GM21381 (cell line): ENCODE measurements at regions not wholly inside any gene's neighbourhood (a gene's known extent, or its start where the extent isn't known, plus 50 kb on each side); places are given as distances from the start of the nearest gene placed in this dataset.

ENCODE experiments used
- ATAC-seq: cut with Tn5 transposase; IDR thresholded peaks from one replicate; pipeline ENCODE4 v1.9.1; 2021; ENCODE audit warnings: mild to moderate bottlenecking, moderate library complexity; ENCODE audit not compliant: unreplicated experiment

DNA sequence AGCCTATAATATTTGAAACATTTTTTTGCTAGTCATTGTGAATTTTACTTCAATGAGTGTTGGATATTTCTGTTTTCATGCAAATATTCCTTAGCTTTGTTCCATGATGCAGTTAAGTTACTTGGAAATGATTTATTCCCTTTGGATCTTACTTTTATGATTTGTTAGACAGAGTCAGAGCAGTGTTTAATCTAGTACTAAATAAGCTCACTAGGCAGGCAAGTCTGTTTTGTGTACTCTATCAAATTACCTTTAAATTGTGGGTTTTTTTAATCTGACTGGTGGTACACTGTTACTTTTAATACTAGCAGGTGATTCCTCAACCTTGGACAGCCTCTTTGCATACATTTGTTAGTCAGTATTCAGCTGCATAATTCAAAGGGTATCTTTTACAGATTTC, 173.3 kb upstream of the MBNL1 start:
- no peak for ATAC-seq

DNA sequence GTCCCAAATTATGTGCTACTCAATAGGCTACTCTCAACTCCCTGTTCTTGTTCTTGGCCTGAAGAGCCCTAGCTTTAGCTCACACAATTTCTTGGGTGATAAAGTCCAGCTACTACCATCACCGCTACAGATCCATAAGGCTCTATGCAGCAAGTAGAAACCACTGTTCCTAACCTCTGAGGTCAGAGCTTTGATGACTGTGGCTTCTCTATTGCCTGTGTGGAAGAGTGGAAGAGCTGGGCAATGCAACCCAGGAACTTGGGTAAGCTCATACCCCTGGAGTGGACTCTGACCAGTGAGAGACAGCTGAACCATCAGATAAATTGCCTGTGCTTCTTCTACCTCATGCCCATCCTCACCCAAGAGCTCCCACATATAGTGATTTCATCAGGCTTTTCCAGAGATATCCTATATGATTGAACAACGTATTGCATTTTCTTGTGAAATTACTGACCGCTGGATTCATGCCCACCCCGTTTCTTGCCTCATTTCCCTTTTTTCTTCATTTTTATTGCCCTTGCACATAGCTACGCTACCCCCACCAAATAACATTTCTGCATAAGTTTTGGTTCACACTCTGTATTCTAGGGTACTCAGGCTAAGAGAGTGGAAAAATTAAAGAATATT, 172.3 kb upstream of the MBNL1 start:
- ATAC-seq = no peak

GRCh38 chr3:152097120-152097519, 171.6 kb upstream of the MBNL1 start:
- ATAC-seq = no peak

- no peak for ATAC-seq
Observed at GRCh38 chr3:152097770-152098169, 171.0 kb upstream of the MBNL1 start.

GRCh38 chr3:152100491-152101132, 168.1 kb upstream of the MBNL1 start:
- peak; percentile 99 for ATAC-seq

GRCh38 chr3:152102410-152102809, 166.3 kb upstream of the MBNL1 start:
- ATAC-seq = no peak

- no peak for ATAC-seq
Observed at GRCh38 chr3:152103257-152103656, 165.5 kb upstream of the MBNL1 start.

- ATAC-seq = no peak
Observed at GRCh38 chr3:152104847-152105415, 163.8 kb upstream of the MBNL1 start.

DNA sequence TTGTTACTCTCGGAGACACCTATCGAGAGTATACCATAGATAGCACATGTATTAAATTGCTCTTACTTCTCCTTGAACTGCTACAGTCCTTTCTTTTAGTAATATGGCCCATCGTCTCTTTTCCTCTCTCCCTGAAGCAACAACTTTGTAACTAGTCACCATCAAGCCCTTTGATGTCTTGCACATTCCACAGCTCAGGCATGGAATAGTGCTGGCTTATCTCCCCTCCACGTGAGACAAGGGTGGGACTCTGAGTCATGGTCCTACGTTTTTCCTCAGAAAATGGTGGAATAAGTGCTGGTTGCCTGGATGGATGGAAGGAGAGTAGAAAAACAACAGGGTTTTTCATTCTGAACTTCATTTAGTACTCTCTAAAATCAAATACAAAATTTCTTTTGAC, 163.3 kb upstream of the MBNL1 start:
- ATAC-seq = no peak

- ATAC-seq = no peak
Observed at GRCh38 chr3:152109038-152109437, 159.7 kb upstream of the MBNL1 start.

DNA sequence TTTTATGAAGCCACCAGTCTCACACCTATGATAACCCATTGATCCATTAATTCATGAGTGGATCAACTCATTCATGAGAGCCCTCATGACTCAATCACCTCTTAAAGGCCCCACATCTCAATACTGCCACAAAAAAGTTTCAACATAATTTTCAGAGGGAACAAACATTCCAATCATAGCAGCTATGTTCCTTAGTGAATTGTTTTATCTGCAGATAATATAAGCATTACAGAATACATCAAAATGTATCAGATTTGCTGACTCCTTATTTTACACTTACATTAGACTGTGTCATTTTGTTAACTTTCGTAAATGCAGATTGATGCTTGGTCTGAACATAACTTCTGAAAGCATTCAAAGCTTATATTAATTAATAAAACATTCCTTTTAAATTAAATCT, 155.3 kb upstream of the MBNL1 start:
- ATAC-seq = no peak

GRCh38 chr3:152113992-152114651, 154.6 kb upstream of the MBNL1 start:
- no peak for ATAC-seq

DNA sequence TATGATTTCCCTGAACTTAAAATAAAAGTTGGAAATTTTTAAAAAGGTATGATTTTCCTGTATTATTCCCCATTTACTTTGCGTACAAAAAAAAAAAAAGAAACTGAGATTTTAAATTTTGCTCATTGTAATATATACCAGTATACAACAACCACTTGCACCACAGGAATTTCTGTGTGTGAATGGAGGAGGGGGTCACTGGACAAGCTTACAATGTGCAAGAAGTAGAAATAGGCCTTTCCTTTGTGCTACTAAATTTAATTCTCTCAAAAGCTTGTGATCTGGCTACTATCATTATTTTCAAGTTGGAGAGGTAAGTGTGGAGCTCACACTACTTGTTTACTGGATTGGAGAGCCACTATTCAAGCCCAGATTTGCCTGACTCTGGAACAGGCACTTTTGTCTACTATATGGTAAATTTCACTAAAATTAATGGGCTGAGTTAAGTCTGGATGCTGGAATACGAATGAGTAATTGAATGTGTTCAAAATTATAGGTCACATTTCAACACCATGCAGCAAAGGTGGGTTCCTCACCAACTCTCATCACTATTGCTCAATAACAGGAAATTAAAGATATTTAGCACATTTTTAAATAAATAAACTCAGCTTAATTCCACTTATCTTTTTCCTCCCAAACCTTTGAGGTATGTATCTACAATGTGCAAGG, 148.0 kb upstream of the MBNL1 start:
- no peak for ATAC-seq

DNA sequence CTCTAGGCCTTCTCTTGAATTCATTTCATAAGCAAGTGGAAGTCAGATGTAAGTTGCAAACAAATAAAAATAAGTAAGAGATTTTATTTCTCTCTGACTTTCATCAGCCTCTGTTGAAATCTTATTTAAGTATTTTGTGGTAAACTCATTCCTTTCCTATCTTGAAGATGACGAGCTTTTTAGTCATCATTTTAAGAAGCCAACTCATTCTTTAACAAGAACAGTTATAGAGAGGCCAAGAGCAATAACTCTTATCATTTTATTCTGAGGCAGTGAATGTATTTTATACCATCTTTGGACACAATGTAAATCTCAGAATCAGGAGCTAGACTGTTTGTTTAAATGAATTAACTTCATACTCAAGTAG, 147.5 kb upstream of the MBNL1 start:
- no peak for ATAC-seq

DNA sequence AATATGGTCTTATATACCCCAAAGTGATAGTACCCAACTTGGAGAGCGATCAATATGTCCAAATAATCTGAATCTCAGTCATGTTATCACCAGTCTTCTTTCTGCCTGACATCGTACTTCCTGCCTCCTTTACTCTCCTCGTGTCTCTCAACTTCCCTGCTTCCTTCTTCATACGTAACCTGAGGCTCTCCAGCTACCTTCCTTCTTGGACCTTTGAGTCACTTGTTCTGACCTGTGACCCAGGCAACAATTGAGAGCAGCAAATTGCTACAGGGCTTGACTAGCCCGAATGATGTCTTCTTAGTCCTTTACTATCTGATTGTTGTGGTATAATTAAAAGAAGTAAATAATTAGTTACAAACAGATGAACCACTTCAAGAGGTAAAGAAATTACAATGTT, 145.9 kb upstream of the MBNL1 start:
- no peak for ATAC-seq

- ATAC-seq = no peak
Observed at GRCh38 chr3:152123457-152123856, 145.3 kb upstream of the MBNL1 start.

GRCh38 chr3:152126260-152126659, 142.5 kb upstream of the MBNL1 start:
- ATAC-seq = no peak

GRCh38 chr3:152127058-152127457, 141.7 kb upstream of the MBNL1 start:
- ATAC-seq = peak; percentile 99

- ATAC-seq = no peak
Observed at GRCh38 chr3:152128356-152128755, 140.4 kb upstream of the MBNL1 start.

DNA sequence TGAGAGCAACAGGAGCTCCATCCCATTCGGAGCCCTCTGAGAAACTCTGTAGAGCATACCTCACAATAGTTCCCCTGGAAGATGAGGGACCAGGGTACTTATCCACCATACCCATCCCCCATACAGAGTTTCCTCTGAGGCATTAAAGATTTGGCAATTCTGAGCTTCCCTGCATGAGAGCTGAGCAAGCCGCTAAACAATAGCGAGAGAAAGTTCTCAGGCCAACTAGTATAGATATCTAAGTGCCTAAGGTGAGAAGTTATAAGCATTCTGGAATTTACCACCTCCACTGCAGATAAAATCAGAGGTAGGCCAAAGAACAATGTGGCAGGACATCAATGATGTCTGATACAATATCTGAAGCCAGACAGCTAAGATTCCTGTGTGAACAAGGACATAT, 129.1 kb upstream of the MBNL1 start:
- no peak for ATAC-seq

DNA sequence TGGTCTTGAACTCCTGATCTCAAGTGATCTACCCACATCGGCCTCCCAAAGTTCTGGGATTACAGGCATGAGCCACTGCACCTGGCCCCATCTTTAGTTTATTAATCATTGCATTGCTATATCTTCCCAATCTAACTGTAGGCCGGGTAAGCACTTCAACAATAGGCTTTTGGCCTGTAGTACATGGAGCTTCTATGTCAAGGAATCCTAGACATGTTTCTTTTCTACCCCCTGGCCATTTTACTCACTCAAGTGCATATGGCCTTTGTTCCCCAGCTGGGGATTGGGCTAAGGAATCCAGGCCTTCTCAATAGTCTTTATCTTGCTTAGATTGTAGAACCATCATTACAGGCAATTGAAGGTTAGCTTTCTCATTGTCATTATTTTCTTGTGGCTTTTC, 122.3 kb upstream of the MBNL1 start:
- ATAC-seq = no peak

DNA sequence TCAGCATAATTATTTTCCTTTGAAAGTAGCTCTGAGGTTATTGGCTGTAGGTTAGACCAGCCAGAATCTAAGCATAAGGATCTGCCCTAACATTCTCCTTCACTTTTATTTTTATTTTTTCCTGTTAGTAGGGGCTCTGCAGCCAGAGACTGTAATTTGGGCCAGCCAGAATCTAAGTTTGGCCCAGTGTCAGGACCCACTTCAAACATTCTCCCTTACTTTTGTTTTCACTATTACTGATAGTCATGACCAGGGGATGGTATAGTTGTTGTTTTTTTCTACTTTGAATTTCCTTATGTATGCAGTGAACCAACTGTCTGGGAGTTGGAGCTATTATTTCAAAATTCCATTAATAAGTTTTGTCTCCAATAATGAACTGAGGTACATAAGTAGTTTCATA, 121.0 kb upstream of the MBNL1 start:
- no peak for ATAC-seq
